Inflammatory macrophage treated with lipopolysaccharide for 4 hours (primary cell): ENCODE measurements at regions not wholly inside any gene's neighbourhood (a gene's known extent, or its start where the extent isn't known, plus 50 kb on each side); places are given as distances from the start of the nearest gene placed in this dataset.

Experiments
- DNase-seq: peaks from one replicate; pipeline ENCODE4 v3.0.0-alpha.2; 2020

GRCh38 chr6:169988769-169989550 is 237.5 kb downstream of the ERMARD start:
- DNase-seq: no peak

GRCh38 chr6:169986848-169987498 is 235.6 kb downstream of the ERMARD start:
- no peak for DNase-seq

- no peak for DNase-seq
These were observed 234.9 kb downstream of the ERMARD start for GRCh38 chr6:169986171-169986847.

- no peak for DNase-seq
These were observed 233.9 kb downstream of the ERMARD start for GRCh38 chr6:169985121-169986015.

- no peak for DNase-seq
These were observed 233.0 kb downstream of the ERMARD start for GRCh38 chr6:169984181-169985120.

GRCh38 chr6:169983651-169984050 is 232.2 kb downstream of the ERMARD start:
- DNase-seq: no peak

GRCh38 chr6:169982461-169983386 is 231.3 kb downstream of the ERMARD start:
- no peak for DNase-seq

GRCh38 chr6:169981969-169982368 is 230.5 kb downstream of the ERMARD start:
- no peak for DNase-seq

- no peak for DNase-seq
These were observed 230.1 kb downstream of the ERMARD start for GRCh38 chr6:169981568-169981967.

GRCh38 chr6:169980826-169981450 is 229.5 kb downstream of the ERMARD start:
- DNase-seq: no peak

- no peak for DNase-seq
These were observed 228.5 kb downstream of the ERMARD start for GRCh38 chr6:169979873-169980432.

GRCh38 chr6:169978615-169979161 is 227.3 kb downstream of the ERMARD start:
- no peak for DNase-seq

- no peak for DNase-seq
These were observed 226.2 kb downstream of the ERMARD start for GRCh38 chr6:169977434-169978265.

- DNase-seq: no peak
These were observed 225.1 kb downstream of the ERMARD start for GRCh38 chr6:169976301-169977081.

GRCh38 chr6:169975701-169976100 is 224.3 kb downstream of the ERMARD start:
- DNase-seq: no peak

GRCh38 chr6:169975286-169975685 is 223.9 kb downstream of the ERMARD start:
- no peak for DNase-seq

GRCh38 chr6:169974663-169975062 is 223.2 kb downstream of the ERMARD start:
- DNase-seq: no peak
